HS-5 (cell line): ENCODE measurements at regions not wholly inside any gene's neighbourhood (a gene's known extent, or its start where the extent isn't known, plus 50 kb on each side); places are given as distances from the start of the nearest gene placed in this dataset.

ENCODE experiments used
- DNase-seq: peaks from one replicate; pipeline ENCODE4 v3.0.0-alpha.2; 2012; ENCODE audit warnings: low read depth

GRCh38 chr18:22544626-22545025, 126.9 kb upstream of the CTAGE1 start:
- no peak for DNase-seq

DNA sequence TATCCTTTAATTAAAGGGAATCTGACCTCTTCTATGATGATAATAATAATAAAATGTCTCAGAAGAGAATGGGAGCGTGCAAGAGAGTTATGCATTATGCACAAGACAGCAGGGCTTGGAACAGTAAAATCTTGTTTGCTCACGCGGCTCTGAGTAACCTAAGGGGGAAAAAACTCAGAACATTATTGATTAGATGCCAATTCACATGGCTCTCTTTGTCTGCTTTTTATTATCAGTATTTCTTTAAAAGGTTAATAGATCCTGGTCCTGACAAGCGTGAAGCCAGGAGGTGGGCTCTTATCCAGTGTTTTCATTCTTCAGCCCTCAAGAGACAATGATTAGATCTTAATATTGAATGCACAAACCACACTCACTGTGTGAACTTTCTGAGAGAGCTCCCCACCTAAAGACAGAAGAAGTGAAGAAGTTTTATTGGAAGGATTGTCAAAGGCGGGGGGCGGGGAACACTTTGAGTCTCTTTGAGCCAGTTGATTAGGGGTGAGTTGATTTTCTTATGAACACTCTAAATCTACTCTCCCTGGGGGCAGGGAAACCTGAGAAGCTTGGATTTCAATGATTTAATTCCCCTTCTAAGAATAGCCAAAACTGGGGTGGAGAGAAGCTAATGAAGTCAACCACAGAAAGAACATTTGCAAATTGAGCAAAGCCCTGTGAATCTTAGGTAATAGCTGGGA, 127.5 kb upstream of the CTAGE1 start:
- no peak for DNase-seq

- DNase-seq, result no peak
Observed at GRCh38 chr18:22546905-22547570, 129.3 kb upstream of the CTAGE1 start.

GRCh38 chr18:22547807-22548561, 130.3 kb upstream of the CTAGE1 start:
- DNase-seq, result no peak

- no peak for DNase-seq
Observed at GRCh38 chr18:22549260-22549937, 131.7 kb upstream of the CTAGE1 start.

GRCh38 chr18:22550366-22550765, 132.7 kb upstream of the CTAGE1 start:
- DNase-seq, result no peak

DNA sequence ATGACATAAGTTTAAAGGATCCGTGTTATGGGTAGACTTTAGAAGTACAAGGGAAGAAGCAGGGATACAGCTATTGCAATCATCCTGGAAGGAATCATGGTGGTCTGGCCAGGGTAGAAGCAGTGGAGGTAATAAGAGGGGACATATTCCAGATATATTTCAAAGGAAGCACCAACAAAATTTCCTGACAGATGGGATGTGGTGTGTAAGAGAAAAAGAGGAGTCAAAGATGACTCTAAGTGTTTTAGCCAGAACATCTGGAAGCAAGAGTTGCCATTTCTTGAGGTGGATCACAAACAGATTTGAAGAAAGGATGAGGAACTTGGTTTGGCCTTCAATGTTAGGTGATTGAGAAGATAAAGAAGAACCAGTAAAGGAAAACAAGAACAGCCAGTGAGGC, 133.1 kb upstream of the CTAGE1 start:
- DNase-seq, result no peak

DNA sequence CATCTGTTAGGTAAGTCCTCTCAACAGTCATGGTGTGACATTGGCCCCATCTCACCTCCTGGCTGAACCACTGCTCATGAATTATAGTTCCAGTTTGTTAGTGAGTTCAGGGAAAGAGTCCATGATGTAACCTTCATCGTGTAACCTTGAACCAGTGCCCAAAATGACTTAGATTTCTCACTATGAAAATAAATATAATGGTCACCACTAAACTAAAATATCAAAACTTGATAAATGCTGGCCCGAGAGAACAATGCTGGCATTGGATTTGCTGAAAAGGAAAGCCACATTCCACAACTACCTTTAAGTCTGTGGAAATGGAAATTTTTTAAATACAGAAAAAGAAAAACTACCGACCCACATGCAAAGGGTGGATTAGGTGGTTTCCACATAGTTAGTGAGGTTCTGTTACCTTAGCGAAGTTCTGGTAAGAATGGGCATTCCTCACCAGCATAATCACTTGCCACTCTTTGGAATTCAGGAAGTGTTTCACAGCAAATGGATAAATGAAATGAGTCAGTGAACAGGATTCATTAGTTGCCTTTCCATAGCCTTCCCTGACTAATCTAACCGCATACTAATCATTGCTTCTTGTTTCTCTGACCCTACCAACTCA, 133.9 kb upstream of the CTAGE1 start:
- DNase-seq, result peak; percentile 92

- no peak for DNase-seq
Observed at GRCh38 chr18:22552254-22552653, 134.5 kb upstream of the CTAGE1 start.

- no peak for DNase-seq
Observed at GRCh38 chr18:22552899-22553460, 135.3 kb upstream of the CTAGE1 start.

- no peak for DNase-seq
Observed at GRCh38 chr18:22556222-22557167, 138.8 kb upstream of the CTAGE1 start.

- no peak for DNase-seq
Observed at GRCh38 chr18:22557168-22557941, 139.6 kb upstream of the CTAGE1 start.

- DNase-seq, result no peak
Observed at GRCh38 chr18:22558945-22559385, 141.2 kb upstream of the CTAGE1 start.

GRCh38 chr18:22559414-22560274, 141.9 kb upstream of the CTAGE1 start:
- DNase-seq, result no peak

DNA sequence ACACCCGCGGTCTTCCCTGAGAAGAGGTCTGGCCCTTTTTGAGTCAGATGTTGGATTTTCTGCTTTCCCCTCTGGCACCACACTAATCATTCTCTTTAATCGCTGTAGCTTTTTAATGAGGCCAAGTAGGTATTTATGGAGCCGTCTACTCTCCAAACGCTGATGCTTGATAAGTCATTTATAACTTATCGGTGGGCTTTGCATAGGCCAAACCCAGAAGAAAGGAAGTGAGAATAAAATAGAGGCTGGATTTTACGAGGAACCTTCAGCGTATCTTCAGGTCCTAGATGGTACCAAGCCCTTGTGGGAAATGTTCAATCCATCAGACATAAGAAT, 142.5 kb upstream of the CTAGE1 start:
- DNase-seq, result no peak

DNA sequence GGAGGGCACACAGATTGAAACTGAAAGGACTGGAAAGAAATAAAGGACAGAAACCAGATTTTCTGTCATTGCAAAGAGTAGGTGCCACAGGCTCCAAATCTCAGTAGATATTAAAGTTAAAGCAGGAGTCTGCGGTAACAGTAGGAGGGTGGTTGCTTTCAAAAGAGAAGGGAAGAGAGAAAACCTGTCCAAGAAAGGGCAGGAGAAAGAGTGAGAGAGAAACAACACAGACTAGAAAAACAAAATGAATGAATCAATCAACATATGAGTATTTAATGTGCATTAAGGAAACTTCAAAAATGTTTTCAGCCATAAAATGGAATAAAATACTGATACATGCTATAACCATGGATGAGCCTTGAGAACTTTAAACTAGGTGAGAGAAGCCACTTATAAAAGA, 143.1 kb upstream of the CTAGE1 start:
- no peak for DNase-seq

DNA sequence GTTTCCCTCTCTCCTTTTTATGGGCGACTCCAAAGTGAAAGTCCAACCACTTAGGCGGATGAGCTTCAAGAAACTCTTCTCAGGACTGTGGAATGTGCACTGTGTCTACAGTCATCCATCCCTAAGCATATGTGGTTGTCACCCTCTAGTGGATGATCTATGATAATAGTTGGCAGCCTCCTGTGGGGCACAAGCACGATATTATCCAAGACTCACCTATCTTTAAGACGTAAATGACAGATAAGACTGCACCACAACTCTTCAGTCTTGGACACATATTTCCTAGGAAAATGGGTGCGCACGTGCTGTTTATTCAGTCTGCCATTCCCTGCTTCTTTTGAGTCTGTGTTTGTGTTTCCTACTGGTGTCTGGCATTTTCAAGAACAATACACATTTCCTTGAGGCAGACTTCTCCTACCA, 145.5 kb upstream of the CTAGE1 start:
- DNase-seq, result peak; percentile 74

DNA sequence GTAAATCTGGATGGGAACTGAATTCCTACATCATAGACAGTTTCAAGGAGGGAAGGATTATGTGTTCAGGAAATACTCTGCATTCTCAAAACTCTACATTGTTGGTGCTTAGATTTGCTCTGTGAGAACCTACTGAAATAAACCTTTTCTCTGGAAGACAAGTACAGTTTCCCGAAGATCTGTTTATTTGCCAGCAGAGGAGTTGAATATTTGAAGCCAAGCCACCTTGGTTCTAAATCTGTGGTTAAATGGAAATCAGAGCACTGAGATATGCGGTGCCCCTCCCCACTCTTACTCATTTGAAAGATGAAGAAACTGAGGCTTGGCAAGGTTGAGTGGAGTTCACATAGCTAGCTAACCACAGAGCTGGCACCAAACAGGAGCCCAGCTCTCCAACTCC, 146.3 kb upstream of the CTAGE1 start:
- no peak for DNase-seq
